C4-2B (cell line): ENCODE measurements at regions not wholly inside any gene's neighbourhood (a gene's known extent, or its start where the extent isn't known, plus 50 kb on each side); places are given as distances from the start of the nearest gene placed in this dataset.

Source experiments
- H3K27ac ChIP-seq: fragments of 450-650 bp; 2 replicates; pipeline ENCODE4 v1.5.1; 2017
- ZFX ChIP-seq: fragments of 450-650 bp; IDR thresholded peaks from 2 replicates; pipeline ENCODE4 v1.6.1; 2017
- TF ChIP-seq, protein P1 (sequence below): fragments of 450-650 bp; conservative IDR thresholded peaks from 2 replicates; pipeline ENCODE4 v1.5.1; 2017; ENCODE audit warnings: mild to moderate bottlenecking

DNA sequence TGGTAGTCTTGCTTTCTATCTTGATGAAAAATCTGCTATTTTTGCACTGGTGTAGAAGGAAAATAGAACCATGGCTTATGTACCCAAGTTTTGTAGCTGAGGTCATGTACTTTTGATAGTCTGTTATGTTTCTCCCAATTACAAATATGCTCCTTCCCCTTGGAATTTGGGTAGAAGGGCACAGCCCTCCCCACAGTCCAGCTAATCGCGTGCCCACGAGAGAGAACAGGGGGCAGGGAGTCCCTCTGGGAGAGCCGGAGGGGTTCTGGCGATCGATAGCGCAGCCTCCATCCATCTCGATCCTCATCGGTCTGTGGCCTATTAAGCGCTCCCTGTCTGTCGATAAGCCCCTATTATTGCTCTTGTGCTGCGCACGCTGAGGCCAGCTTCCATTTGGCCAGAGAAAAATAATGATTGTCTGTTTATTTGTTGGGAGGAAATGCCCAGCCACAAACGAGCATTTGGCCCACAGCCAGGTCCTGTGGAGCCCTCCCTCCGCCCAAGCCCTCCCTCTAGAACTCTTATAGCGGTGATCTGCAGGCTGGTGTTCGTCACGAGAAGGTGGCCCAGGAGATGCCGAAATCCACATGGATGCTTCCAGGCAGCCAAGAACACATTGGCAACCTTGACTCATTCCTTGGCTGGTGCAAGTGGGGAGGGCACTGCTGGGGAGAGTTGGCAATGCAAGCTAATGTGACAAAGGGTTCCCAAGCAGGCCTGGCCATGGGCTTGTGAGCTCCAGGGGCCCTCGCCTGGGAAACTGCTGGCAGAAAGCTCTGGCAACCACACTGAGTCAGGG is 134.7 kb upstream of the TNR start:
- H3K27ac ChIP-seq: no peak overlapping the region
- TF ChIP-seq ZFX: no peak
- TF ChIP-seq, protein P1, sequence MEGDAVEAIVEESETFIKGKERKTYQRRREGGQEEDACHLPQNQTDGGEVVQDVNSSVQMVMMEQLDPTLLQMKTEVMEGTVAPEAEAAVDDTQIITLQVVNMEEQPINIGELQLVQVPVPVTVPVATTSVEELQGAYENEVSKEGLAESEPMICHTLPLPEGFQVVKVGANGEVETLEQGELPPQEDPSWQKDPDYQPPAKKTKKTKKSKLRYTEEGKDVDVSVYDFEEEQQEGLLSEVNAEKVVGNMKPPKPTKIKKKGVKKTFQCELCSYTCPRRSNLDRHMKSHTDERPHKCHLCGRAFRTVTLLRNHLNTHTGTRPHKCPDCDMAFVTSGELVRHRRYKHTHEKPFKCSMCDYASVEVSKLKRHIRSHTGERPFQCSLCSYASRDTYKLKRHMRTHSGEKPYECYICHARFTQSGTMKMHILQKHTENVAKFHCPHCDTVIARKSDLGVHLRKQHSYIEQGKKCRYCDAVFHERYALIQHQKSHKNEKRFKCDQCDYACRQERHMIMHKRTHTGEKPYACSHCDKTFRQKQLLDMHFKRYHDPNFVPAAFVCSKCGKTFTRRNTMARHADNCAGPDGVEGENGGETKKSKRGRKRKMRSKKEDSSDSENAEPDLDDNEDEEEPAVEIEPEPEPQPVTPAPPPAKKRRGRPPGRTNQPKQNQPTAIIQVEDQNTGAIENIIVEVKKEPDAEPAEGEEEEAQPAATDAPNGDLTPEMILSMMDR: no peak

DNA sequence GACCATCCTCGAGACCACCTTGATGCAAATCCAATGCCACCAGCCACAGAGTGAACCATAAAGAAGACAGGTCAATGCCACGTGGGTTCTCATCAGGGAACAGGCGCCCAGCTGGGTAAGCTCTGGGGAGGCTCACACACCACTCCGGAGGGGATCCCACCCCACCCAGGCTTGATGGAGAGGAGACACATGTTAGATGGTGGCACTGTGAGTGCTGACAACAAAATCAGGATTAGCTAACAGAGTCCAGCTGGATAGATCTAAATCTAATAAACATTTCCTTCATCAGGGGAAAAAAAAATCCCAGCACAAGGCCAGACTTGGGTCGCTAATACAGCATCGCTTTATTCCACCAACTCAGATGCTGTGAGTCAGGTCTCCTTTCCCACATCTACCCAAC is 132.2 kb upstream of the TNR start:
- TF ChIP-seq, protein P1: no peak
- no peak for TF ChIP-seq ZFX
- H3K27ac ChIP-seq: no peak overlapping the region

DNA sequence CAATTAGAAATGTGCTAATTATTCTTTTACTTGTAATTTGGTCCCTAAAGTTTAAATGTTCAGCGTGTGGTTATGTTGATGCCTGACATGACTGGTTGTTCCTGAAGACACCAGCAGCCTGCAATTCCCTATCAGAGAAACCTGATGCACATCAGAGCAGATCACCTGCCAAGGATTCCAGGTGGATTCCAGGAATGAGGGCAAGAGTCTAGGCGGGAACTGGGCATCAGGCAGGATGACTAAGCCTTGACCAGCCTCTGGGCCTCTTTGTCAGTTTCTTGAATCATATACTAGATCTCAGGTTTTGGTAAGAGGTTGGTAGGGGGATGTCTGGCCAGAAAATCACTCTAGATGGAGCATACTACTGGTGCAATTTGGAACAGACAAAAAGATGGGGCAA is 130.7 kb upstream of the TNR start:
- TF ChIP-seq, protein P1: no peak
- no peak for TF ChIP-seq ZFX
- H3K27ac ChIP-seq: no peak overlapping the region

DNA sequence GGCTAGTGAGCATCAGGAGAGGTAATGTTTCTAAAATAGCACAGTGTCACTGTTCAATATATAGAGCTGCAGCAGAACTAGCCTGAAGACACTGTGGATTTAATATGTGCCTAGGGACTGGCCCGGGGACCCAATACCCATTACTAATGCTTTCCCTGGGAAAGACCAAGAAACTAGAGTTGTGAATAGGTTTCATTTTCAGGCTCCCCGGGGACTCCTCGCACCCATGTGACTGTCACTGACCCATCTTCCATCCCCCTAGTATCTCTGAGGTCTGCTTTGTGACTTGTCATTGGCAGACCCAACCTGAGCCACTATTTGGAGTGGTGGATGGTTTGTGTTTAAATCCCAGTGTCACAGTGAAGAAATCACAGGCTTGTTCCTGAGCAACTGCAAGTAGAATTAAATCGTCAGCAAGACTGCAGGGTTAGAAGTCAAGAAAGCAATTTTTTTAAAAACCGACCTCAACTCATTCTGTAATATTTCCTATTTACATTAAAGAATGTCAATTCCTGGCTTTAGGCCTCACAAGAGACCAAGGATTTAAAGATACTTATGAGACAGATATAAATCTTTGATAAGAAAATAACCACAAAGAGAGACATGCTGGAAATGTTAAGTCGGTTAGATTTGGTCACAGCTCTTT is 130.0 kb upstream of the TNR start:
- no peak overlapping the region for H3K27ac ChIP-seq
- TF ChIP-seq, protein P1: no peak
- no peak for TF ChIP-seq ZFX

DNA sequence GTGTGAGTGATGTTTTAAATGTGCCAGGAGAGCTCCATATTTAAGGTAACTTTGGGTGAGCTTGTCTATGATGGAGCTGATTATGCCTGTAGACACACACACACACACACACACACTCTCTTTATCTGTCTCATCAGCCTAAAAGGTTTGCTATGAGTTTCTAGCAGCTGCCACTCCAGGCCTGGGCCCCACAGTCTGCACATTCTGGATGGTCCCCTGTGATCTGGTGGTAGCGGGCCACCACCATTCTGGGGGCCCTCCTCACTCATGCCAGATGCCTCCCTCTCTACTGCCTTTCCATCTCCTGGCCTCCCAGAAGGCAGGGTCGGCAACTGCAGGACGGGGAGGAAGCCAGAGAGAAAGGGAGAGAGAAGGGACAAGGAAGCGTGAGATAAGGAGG is 129.2 kb upstream of the TNR start:
- H3K27ac ChIP-seq: no peak overlapping the region
- no peak for TF ChIP-seq ZFX
- TF ChIP-seq, protein P1: no peak

DNA sequence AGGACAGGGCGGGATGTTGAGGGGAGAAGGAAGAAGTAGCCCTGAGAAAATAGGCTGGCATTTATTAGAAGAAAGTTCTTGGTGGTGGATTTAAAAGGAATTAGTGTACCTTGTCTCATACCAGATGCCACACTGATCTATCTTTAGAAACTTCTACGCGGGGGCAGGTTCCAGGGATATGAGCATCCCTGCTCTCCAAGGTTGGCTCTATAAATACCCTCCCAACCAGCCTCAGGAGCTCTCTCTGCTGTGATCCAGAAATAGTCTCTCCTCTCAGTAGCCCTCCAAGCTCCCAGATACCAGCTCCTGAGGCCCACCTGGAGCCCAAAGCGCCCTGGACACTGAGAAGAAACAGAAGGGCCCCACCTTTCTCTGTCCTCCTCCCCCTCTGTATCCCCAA is 128.3 kb upstream of the TNR start:
- H3K27ac ChIP-seq: no peak overlapping the region
- TF ChIP-seq, protein P1: no peak
- no peak for TF ChIP-seq ZFX

DNA sequence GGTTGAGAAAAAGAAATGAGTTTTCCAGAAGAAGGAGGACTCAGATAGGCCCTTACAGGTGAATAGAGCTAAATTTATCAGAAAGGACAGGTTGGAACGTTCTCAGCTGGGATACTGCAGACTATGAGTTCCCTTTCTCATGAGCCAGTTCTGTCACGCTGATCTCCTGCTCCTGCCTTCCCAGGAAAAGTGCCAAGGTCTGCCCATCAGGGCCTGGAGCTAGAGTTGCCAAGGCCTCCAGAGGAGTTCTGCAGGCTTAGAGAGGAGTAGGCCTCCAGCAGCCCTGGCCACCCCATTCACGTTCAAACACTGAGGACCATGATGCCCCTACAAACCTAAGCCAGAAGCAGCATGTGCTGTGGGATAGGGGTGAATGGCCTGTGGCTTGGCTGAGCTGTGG is 126.8 kb upstream of the TNR start:
- no peak for TF ChIP-seq ZFX
- TF ChIP-seq, protein P1: no peak
- no peak overlapping the region for H3K27ac ChIP-seq
